Gastrocnemius medialis (tissue), 4 donors: ENCODE measurements at regions not wholly inside any gene's neighbourhood (a gene's known extent, or its start where the extent isn't known, plus 50 kb on each side); places are given as distances from the start of the nearest gene placed in this dataset.

ENCODE experiments used
- CTCF ChIP-seq, 5 experiments: fragments of 450-650 bp in 3 of 5; fragments of 200-600 bp in 2 of 5; sonication (generic) in 2 of 5; IDR thresholded peaks in 4 of 5; conservative IDR thresholded peaks in 1 of 5; 1 replicate in 4 of 5; 2 replicates in 1 of 5; pipeline ENCODE4 v1.5.1; 2016 to 2019; ENCODE audit warnings: antibody characterized with exemption in 5 of 5, mild to moderate bottlenecking in 3 of 5, moderate library complexity in 3 of 5
- POLR2A ChIP-seq, 2 donors: fragments of 450-650 bp; IDR thresholded peaks; one replicate each; pipeline ENCODE4 v1.6.1; 2017; ENCODE audit warnings: antibody characterized with exemption in 2 of 2, mild to moderate bottlenecking in 2 of 2, moderate library complexity in 2 of 2

- TF ChIP-seq CTCF (IDR thresholded peaks at IDR 0.05 in 4 of 5, conservative IDR thresholded peaks at IDR 0.05 in 1 of 5) (no peak), POLR2A (IDR thresholded peaks at IDR 0.05) (no peak)
These were observed 166.0 kb downstream of the TMEM182 start for GRCh38 chr2:102927854-102928267.
